HG02759 (cell line): ENCODE measurements at regions not wholly inside any gene's neighbourhood (a gene's known extent, or its start where the extent isn't known, plus 50 kb on each side); places are given as distances from the start of the nearest gene placed in this dataset.
"Not testable (repeated sequence)": the region's sequence is repeated elsewhere in the genome, so short reads cannot be mapped to it uniquely, and the experiment has no call there.

ENCODE experiments used
- ATAC-seq: cut with Tn5 transposase; IDR thresholded peaks from one replicate; pipeline ENCODE4 v1.9.1; 2021; ENCODE audit warnings: mild to moderate bottlenecking, moderate library complexity; ENCODE audit not compliant: unreplicated experiment

GRCh38 chr18:52130624-52131301, 209.2 kb upstream of the DCC start:
- no peak for ATAC-seq

- ATAC-seq, result no peak
Observed at GRCh38 chr18:52131845-52132244, 208.2 kb upstream of the DCC start.

- ATAC-seq, result no peak
Observed at GRCh38 chr18:52136532-52136931, 203.5 kb upstream of the DCC start.

GRCh38 chr18:52140986-52141385, 199.0 kb upstream of the DCC start:
- ATAC-seq, result no peak

GRCh38 chr18:52150050-52150449, 189.9 kb upstream of the DCC start:
- no peak for ATAC-seq

GRCh38 chr18:52152036-52152435, 188.0 kb upstream of the DCC start:
- no peak for ATAC-seq

GRCh38 chr18:52156166-52156565, 183.8 kb upstream of the DCC start:
- ATAC-seq, result no peak

- no peak for ATAC-seq
Observed at GRCh38 chr18:52160636-52161035, 179.4 kb upstream of the DCC start.

GRCh38 chr18:52163478-52163877, 176.5 kb upstream of the DCC start:
- ATAC-seq, result no peak

GRCh38 chr18:52168131-52168530, 171.9 kb upstream of the DCC start:
- ATAC-seq, result not testable (repeated sequence)

GRCh38 chr18:52174220-52174619, 165.8 kb upstream of the DCC start:
- no peak for ATAC-seq

GRCh38 chr18:52175406-52175805, 164.6 kb upstream of the DCC start:
- ATAC-seq, result no peak

- no peak for ATAC-seq
Observed at GRCh38 chr18:52183107-52183506, 156.9 kb upstream of the DCC start.

GRCh38 chr18:52190195-52190594, 149.8 kb upstream of the DCC start:
- no peak for ATAC-seq

GRCh38 chr18:52190631-52191030, 149.4 kb upstream of the DCC start:
- ATAC-seq, result no peak

GRCh38 chr18:52200406-52200805, 139.6 kb upstream of the DCC start:
- ATAC-seq, result no peak

GRCh38 chr18:52200921-52201663, 138.9 kb upstream of the DCC start:
- ATAC-seq, result no peak

GRCh38 chr18:52208646-52209045, 131.4 kb upstream of the DCC start:
- ATAC-seq, result no peak

GRCh38 chr18:52216109-52216508, 123.9 kb upstream of the DCC start:
- ATAC-seq, result no peak

GRCh38 chr18:52216666-52217065, 123.3 kb upstream of the DCC start:
- no peak for ATAC-seq

- no peak for ATAC-seq
Observed at GRCh38 chr18:52219102-52219501, 120.9 kb upstream of the DCC start.

GRCh38 chr18:52220062-52220591, 119.9 kb upstream of the DCC start:
- no peak for ATAC-seq
